Right lobe of liver (tissue), 6 donors: ENCODE measurements at regions not wholly inside any gene's neighbourhood (a gene's known extent, or its start where the extent isn't known, plus 50 kb on each side); places are given as distances from the start of the nearest gene placed in this dataset.

Experiments used
- ATAC-seq, 4 donors: fragments of 200-7000 bp; cut with Tn5 transposase; one replicate each; pipeline ENCODE4 v1.9.1; 2020; ENCODE audit warnings: mild to moderate bottlenecking in 4 of 4, moderate library complexity in 4 of 4
- DNase-seq, 3 donors: peaks; one replicate each; pipeline ENCODE4 v3.0.0-alpha.2; 2020
- H3K27ac ChIP-seq, 3 donors: fragments of 200-600 bp; one replicate each; pipeline ENCODE4 v1.8.0; 2022
- H3K27me3 ChIP-seq, 2 donors: fragments of 200-600 bp; one replicate each; pipeline ENCODE4 v1.8.0; 2022
- H3K36me3 ChIP-seq, 4 donors: fragments of 200-600 bp; sonication (generic) in 1 of 4; one replicate each; pipeline versions ENCODE4 v1.5.1 to v1.8.0; 2017 to 2022; ENCODE audit warnings: control low read depth in 1 of 4
- H3K4me1 ChIP-seq, 4 donors: fragments of 200-600 bp; sonication (generic) in 1 of 4; one replicate each; pipeline versions ENCODE4 v1.5.1 to v1.8.0; 2017 to 2022; ENCODE audit warnings: control low read depth in 1 of 4
- H3K4me3 ChIP-seq, 3 donors: fragments of 200-600 bp; one replicate each; pipeline ENCODE4 v1.8.0; 2022
- H3K9me3 ChIP-seq, 4 donors: fragments of 200-600 bp; sonication (generic) in 1 of 4; one replicate each; pipeline versions ENCODE4 v1.5.1 to v1.8.0; 2017 to 2022; ENCODE audit warnings: control low read depth in 1 of 4
- POLR2A ChIP-seq: fragments of 450-650 bp; IDR thresholded peaks from one replicate; pipeline ENCODE4 v1.6.1; 2017; ENCODE audit warnings: antibody characterized with exemption, mild to moderate bottlenecking
- WGBS: methylation state at CpG from one replicate; pipeline ENCODE4 v1.1.6; 2018; ENCODE audit warnings: low coverage, low lambda C conversion rate; ENCODE audit not compliant: insufficient coverage; ENCODE audit errors: missing lambda C conversion rate; 5-methylcytosine and 5-hydroxymethylcytosine counted together
- intact Hi-C, 2 donors: fragments of 100-400 bp; cut with DNase I; formaldehyde crosslinking; loops; one replicate each; pipeline versions ENCODE4 v1.11.2 to v1.14.1; 2022
- TF ChIP-seq, protein P1 (sequence below), 4 donors: fragments of 200-600 bp in 3 of 4; fragments of 450-650 bp in 1 of 4; IDR thresholded peaks; one replicate each; pipeline versions ENCODE4 v1.5.1 to v1.8.0; 2016 to 2022; ENCODE audit warnings: antibody characterized with exemption in 4 of 4, mild to moderate bottlenecking in 2 of 4
- donor health status: DM: no; HTN: yes; CAD: no.
- donor health status: DM: no; HTN: no; CAD: no.
- donor health status: DM: no; HTN: no; CAD: no.
- donor health status: DM: no; HTN: yes; CAD: no.
- donor health status: DM: no; HTN: yes; CAD: no.

DNA sequence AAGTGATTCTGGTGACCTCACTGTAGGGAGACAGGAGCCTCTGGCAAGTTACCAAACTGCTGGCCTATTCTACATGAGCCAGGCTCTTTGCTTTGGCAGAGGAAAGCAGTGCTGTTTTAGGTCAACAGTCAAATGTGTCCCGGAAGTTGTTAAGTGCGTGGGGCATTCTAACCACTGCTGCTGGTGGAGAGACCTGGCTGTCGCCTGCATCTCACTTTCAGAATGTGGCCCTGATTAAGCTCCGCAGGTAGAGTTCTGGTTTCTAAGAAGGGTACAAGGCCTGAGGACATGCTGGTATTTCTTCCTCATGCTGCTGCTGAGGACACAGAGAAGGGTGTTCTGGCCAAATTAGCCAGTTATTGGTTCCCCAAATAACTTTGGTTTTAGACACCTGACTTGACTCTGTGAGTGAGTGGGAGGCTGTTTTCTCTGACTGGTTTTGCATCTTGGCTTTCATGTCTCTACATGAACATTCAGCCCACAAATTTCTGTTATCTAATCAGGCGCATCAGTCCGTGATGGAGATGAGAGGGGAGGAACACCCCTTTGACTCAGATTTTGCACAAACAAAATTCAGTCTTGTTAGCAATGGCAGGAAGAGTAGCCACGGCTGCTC lies 120.8 kb downstream of the LMO4 start:
- intact Hi-C loops: no loop called here
- H3K4me1 ChIP-seq: no peaks in the 10 kb centered on the region
- no peak overlapping the region for H3K27ac ChIP-seq
- TF ChIP-seq POLR2A: no peak
- TF ChIP-seq, protein P1, sequence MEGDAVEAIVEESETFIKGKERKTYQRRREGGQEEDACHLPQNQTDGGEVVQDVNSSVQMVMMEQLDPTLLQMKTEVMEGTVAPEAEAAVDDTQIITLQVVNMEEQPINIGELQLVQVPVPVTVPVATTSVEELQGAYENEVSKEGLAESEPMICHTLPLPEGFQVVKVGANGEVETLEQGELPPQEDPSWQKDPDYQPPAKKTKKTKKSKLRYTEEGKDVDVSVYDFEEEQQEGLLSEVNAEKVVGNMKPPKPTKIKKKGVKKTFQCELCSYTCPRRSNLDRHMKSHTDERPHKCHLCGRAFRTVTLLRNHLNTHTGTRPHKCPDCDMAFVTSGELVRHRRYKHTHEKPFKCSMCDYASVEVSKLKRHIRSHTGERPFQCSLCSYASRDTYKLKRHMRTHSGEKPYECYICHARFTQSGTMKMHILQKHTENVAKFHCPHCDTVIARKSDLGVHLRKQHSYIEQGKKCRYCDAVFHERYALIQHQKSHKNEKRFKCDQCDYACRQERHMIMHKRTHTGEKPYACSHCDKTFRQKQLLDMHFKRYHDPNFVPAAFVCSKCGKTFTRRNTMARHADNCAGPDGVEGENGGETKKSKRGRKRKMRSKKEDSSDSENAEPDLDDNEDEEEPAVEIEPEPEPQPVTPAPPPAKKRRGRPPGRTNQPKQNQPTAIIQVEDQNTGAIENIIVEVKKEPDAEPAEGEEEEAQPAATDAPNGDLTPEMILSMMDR (IDR thresholded peaks at IDR 0.05): no peak
- ATAC-seq (peak; percentile 97 to 100 (median 98)), DNase-seq (peak; percentile 56 to 83 (median 58))
- no peaks in the 10 kb centered on the region for H3K36me3 ChIP-seq
- no peak overlapping the region for H3K4me3 ChIP-seq
- H3K9me3 ChIP-seq: no peaks in the 10 kb centered on the region
- no peaks in the 10 kb centered on the region for H3K27me3 ChIP-seq
- 100% methylated on average over 1 of the region's 7 CpGs for WGBS

GRCh38 chr1:87450136-87450535 lies 121.5 kb downstream of the LMO4 start:
- H3K4me1 ChIP-seq: no peaks in the 10 kb centered on the region
- H3K27me3 ChIP-seq: no peaks in the 10 kb centered on the region
- intact Hi-C loops: no loop called here
- no peaks in the 10 kb centered on the region for H3K9me3 ChIP-seq
- H3K36me3 ChIP-seq: no peaks in the 10 kb centered on the region
- 83% methylated on average over 5 of the region's 5 CpGs for WGBS
- DNase-seq: no peak
- ATAC-seq: no peak
- TF ChIP-seq POLR2A: no peak
- TF ChIP-seq, protein P1 (IDR thresholded peaks at IDR 0.05): no peak
- H3K4me3 ChIP-seq: no peak overlapping the region
- no peak overlapping the region for H3K27ac ChIP-seq

- Histone ChIP-seq H3K4me3 (no peak overlapping the region), H3K27ac (no peak overlapping the region), H3K36me3 (no peaks in the 10 kb centered on the region), H3K9me3 (no peaks in the 10 kb centered on the region), H3K27me3 (no peaks in the 10 kb centered on the region), H3K4me1 (no peaks in the 10 kb centered on the region)
- DNase-seq (no peak), ATAC-seq (no peak)
- 64% methylated on average over 4 of the region's 8 CpGs for WGBS
- no peak for TF ChIP-seq POLR2A
- TF ChIP-seq, protein P1 (IDR thresholded peaks at IDR 0.05): no peak
- intact Hi-C loops: no loop called here
These were observed 122.0 kb downstream of the LMO4 start for GRCh38 chr1:87450615-87451209.

DNA sequence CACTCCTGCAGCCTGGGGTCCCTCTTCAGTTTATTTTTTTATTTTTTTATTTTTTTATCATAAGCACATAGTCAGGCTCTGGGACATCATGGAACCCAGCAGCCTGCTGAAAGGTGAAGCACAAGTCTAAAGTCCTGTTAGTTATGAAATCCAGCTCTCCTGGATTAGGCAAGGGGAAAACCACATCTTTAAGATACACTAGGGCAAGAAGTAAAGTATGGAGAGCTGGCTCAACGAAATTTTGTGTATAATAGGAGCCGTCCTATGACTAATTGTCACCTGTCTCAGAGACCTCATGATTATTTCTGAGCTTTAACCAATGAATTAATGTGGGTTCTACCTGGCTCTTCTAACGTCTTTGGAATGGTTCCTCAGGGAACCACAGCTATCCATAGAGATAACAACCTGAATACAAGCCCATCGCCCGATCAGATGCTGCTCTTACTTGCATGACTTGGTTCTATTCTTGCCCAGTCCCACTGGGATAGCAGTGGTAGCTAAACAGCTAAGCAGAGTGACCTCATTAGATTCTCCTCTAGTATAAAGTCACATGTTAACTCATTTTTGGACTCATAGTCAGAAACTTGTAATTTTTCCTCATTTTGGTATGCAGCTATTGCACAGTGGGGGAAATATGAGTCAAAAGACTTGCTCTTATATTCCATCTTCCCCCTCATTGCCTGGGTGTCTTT lies 122.7 kb downstream of the LMO4 start:
- H3K27ac ChIP-seq: no peak overlapping the region
- intact Hi-C loops: no loop called here
- ATAC-seq: no peak
- no peaks in the 10 kb centered on the region for H3K36me3 ChIP-seq
- H3K27me3 ChIP-seq: no peaks in the 10 kb centered on the region
- H3K4me1 ChIP-seq: no peaks in the 10 kb centered on the region
- 66% methylated on average over 3 of the region's 5 CpGs for WGBS
- DNase-seq: no peak
- H3K4me3 ChIP-seq: no peak overlapping the region
- TF ChIP-seq, protein P1 (IDR thresholded peaks at IDR 0.05): no peak
- no peak for TF ChIP-seq POLR2A
- H3K9me3 ChIP-seq: no peaks in the 10 kb centered on the region
